ENCODE measurements at regions not wholly inside any gene's neighbourhood (a gene's known extent, or its start where the extent isn't known, plus 50 kb on each side); places are given as distances from the start of the nearest gene placed in this dataset.

- H3K27me3 Mint-ChIP-seq (ENCODE audit: insufficient read depth): no peaks in the 10 kb centered on the region
- Histone ChIP-seq H3K36me3 (ENCODE audit: control insufficient read depth, insufficient read depth, low read length) (no peaks in the 10 kb centered on the region), H3K4me3 (ENCODE audit: low read length) (no peak overlapping the region), H3K27me3 (ENCODE audit: control insufficient read depth, insufficient read depth, low read length, poor library complexity, severe bottlenecking) (no peaks in the 10 kb centered on the region), H3K9me3 (ENCODE audit: control insufficient read depth, low read length) (no peaks in the 10 kb centered on the region), H3K27ac (ENCODE audit: low read depth, low read length) (no peak overlapping the region), H3K9ac (ENCODE audit: extremely low read depth, low read length, poor library complexity, severe bottlenecking) (no peak overlapping the region), H3K4me1 (ENCODE audit: control insufficient read depth, insufficient read depth, low read length) (peaks cover 4% of the 10 kb centered on the region)
- WGBS, 2 experiments (ENCODE audit: insufficient coverage in 1 of 2, insufficient read length in 1 of 2): 67 to 75% methylated on average over 4 to 5 of the region's 5 CpGs
- no peak overlapping the region for H3K4me3 Mint-ChIP-seq
- no peak for TF ChIP-seq CTCF (conservative IDR thresholded peaks at IDR 0.05)
- no peaks in the 10 kb centered on the region for H3K36me3 Mint-ChIP-seq (ENCODE audit: low read depth)
- H3K4me1 Mint-ChIP-seq: peaks cover 7% of the 10 kb centered on the region
- DNase-seq: peak; percentile 55
- no peak overlapping the region for H3K27ac Mint-ChIP-seq
- no peaks in the 10 kb centered on the region for H3K9me3 Mint-ChIP-seq
These were observed 342.7 kb downstream of the DIRAS2 start for GRCh38 chr9:90299968-90300367.

- peak overlapping the region; percentile 58 for H3K27ac ChIP-seq (ENCODE audit: low read depth, low read length)
- Mint-ChIP-seq H3K36me3 (ENCODE audit: low read depth) (no peaks in the 10 kb centered on the region), H3K4me1 (peaks cover 7% of the 10 kb centered on the region), H3K9me3 (no peaks in the 10 kb centered on the region), H3K4me3 (no peak overlapping the region), H3K27me3 (ENCODE audit: insufficient read depth) (no peaks in the 10 kb centered on the region), H3K27ac (no peak overlapping the region)
- no peaks in the 10 kb centered on the region for H3K27me3 ChIP-seq (ENCODE audit: control insufficient read depth, insufficient read depth, low read length, poor library complexity, severe bottlenecking)
- peaks cover 4% of the 10 kb centered on the region for H3K4me1 ChIP-seq (ENCODE audit: control insufficient read depth, insufficient read depth, low read length)
- WGBS, 2 experiments (ENCODE audit: insufficient coverage in 1 of 2, insufficient read length in 1 of 2): 68 to 100% methylated on average over 1 to 3 of the region's 3 CpGs
- no peak overlapping the region for H3K4me3 ChIP-seq (ENCODE audit: low read length)
- no peak for TF ChIP-seq CTCF (conservative IDR thresholded peaks at IDR 0.05)
- H3K9me3 ChIP-seq (ENCODE audit: control insufficient read depth, low read length): no peaks in the 10 kb centered on the region
- DNase-seq: no peak
- no peak overlapping the region for H3K9ac ChIP-seq (ENCODE audit: extremely low read depth, low read length, poor library complexity, severe bottlenecking)
- no peaks in the 10 kb centered on the region for H3K36me3 ChIP-seq (ENCODE audit: control insufficient read depth, insufficient read depth, low read length)
These were observed 341.9 kb downstream of the DIRAS2 start for GRCh38 chr9:90300611-90301276.

GRCh38 chr9:90301277-90301653 lies 341.4 kb downstream of the DIRAS2 start:
- Histone ChIP-seq H3K27me3 (ENCODE audit: control insufficient read depth, insufficient read depth, low read length, poor library complexity, severe bottlenecking) (no peaks in the 10 kb centered on the region), H3K27ac (ENCODE audit: low read depth, low read length) (peak overlapping the region; percentile 58), H3K4me1 (ENCODE audit: control insufficient read depth, insufficient read depth, low read length) (peaks cover 4% of the 10 kb centered on the region), H3K9me3 (ENCODE audit: control insufficient read depth, low read length) (no peaks in the 10 kb centered on the region), H3K36me3 (ENCODE audit: control insufficient read depth, insufficient read depth, low read length) (no peaks in the 10 kb centered on the region), H3K4me3 (ENCODE audit: low read length) (no peak overlapping the region), H3K9ac (ENCODE audit: extremely low read depth, low read length, poor library complexity, severe bottlenecking) (no peak overlapping the region)
- no peak for TF ChIP-seq CTCF (conservative IDR thresholded peaks at IDR 0.05)
- no peaks in the 10 kb centered on the region for H3K27me3 Mint-ChIP-seq (ENCODE audit: insufficient read depth)
- H3K4me3 Mint-ChIP-seq: no peak overlapping the region
- peaks cover 7% of the 10 kb centered on the region for H3K4me1 Mint-ChIP-seq
- WGBS, 2 experiments (ENCODE audit: insufficient coverage in 1 of 2, insufficient read length in 1 of 2): 40 to 62% methylated on average over 6 to 8 of the region's 8 CpGs
- H3K9me3 Mint-ChIP-seq: no peaks in the 10 kb centered on the region
- H3K36me3 Mint-ChIP-seq (ENCODE audit: low read depth): no peaks in the 10 kb centered on the region
- no peak overlapping the region for H3K27ac Mint-ChIP-seq
- no peak for DNase-seq

Data from endodermal cell (in vitro differentiated cells).